H1 (cell line): ENCODE measurements at regions not wholly inside any gene's neighbourhood (a gene's known extent, or its start where the extent isn't known, plus 50 kb on each side); places are given as distances from the start of the nearest gene placed in this dataset.
A peak's percentile ranks its signal among the peaks of the same experiment; 100 is the strongest.

Experiments used
- CTCF ChIA-PET: fragments of 300-600 bp; sonication (Branson Sonifier 250); formaldehyde crosslinking; loops from one replicate; lab custom pipeline; 2021; ENCODE audit not compliant: partially characterized antibody; lab: Charles Lee
- POLR2A ChIA-PET: fragments of 300-600 bp; sonication (Branson Sonifier 250); formaldehyde crosslinking; loops from one replicate; lab custom pipeline; 2021; ENCODE audit warnings: inconsistent platforms; ENCODE audit not compliant: partially characterized antibody; lab: Charles Lee
- DNase-seq, 2 experiments: peaks; one replicate each; pipeline versions ENCODE4 v3.0.0 to v3.0.0-alpha.2; 2010 to 2022; ENCODE audit warnings: low spot score in 2 of 2, low read depth in 1 of 2, mixed read lengths in 1 of 2
- FAIRE-seq: peaks from 2 replicates; lab custom pipeline; 2011; peaks lifted over from hg19 to GRCh38; lab: Jason Lieb, UNC
- H2AFZ ChIP-seq: 2 replicates; pipeline ENCODE4 v1.8.1; 2012; ENCODE audit warnings: low read length, inconsistent platforms
- H2AK5ac ChIP-seq: 2 replicates; pipeline ENCODE4 v1.6.1; 2013; ENCODE audit warnings: low read depth, low read length
- H2BK120ac ChIP-seq: replicated peaks from 2 replicates; pipeline ENCODE3; 2013; ENCODE audit warnings: low read depth, low read length, inconsistent platforms
- H2BK12ac ChIP-seq: 2 replicates; pipeline ENCODE4 v1.6.1; 2013; ENCODE audit warnings: low read depth, low read length
- H2BK15ac ChIP-seq: 2 replicates; pipeline ENCODE4 v1.6.1; 2013; ENCODE audit warnings: low read length
- H2BK20ac ChIP-seq: 2 replicates; pipeline ENCODE4 v1.6.1; 2013; ENCODE audit warnings: low read length
- H2BK5ac ChIP-seq: 2 replicates; pipeline ENCODE4 v1.6.1; 2013; ENCODE audit warnings: low read depth, low read length
- H3K14ac ChIP-seq: 2 replicates; pipeline ENCODE4 v1.6.1; 2013; ENCODE audit warnings: inconsistent platforms; ENCODE audit not compliant: insufficient read length
- H3K18ac ChIP-seq: 2 replicates; pipeline ENCODE4 v1.6.1; 2013; ENCODE audit warnings: low read length; ENCODE audit errors: extremely low read depth
- H3K23ac ChIP-seq: 2 replicates; pipeline ENCODE4 v1.6.1; 2013; ENCODE audit warnings: inconsistent platforms; ENCODE audit not compliant: insufficient read length
- H3K23me2 ChIP-seq: 2 replicates; pipeline ENCODE4 v1.6.1; 2013; ENCODE audit warnings: low read depth, low read length
- H3K27ac ChIP-seq: 2 replicates; pipeline ENCODE4 v1.6.1; 2011; ENCODE audit warnings: low read depth, low read length, inconsistent platforms
- H3K27me3 ChIP-seq, 4 experiments: replicated peaks in 1 of 4; 1 replicate in 1 of 4; 2 replicates in 3 of 4; pipeline versions ENCODE4 v1.6.1 to v1.8.1; 2011 to 2013; ENCODE audit warnings: low read length in 3 of 4, mild to moderate bottlenecking in 3 of 4, inconsistent platforms in 2 of 4, mixed read lengths in 2 of 4, moderate library complexity in 1 of 4; ENCODE audit not compliant: control insufficient read depth in 3 of 4, insufficient read depth in 3 of 4; ENCODE audit errors: extremely low read depth in 1 of 4
- H3K36me3 ChIP-seq, 4 experiments: 2 replicates each; pipeline versions ENCODE4 v1.6.1 to v1.8.1; 2011 to 2013; ENCODE audit warnings: mild to moderate bottlenecking in 4 of 4, low read length in 3 of 4, moderate library complexity in 2 of 4, control low read depth in 1 of 4, inconsistent platforms in 1 of 4; ENCODE audit not compliant: insufficient read depth in 4 of 4, control insufficient read depth in 2 of 4
- H3K4ac ChIP-seq: replicated peaks from 2 replicates; pipeline ENCODE3; 2013; ENCODE audit warnings: low read length, low read depth, mixed read lengths, inconsistent platforms; ENCODE audit not compliant: insufficient read length
- H3K4me1 ChIP-seq, 4 experiments: replicated peaks in 1 of 4; 1 replicate in 1 of 4; 2 replicates in 3 of 4; pipeline versions ENCODE4 v1.6.1 to v1.8.1; 2011 to 2013; ENCODE audit warnings: low read length in 3 of 4, inconsistent platforms in 2 of 4, mixed read lengths in 1 of 4; ENCODE audit not compliant: insufficient read depth in 4 of 4, control insufficient read depth in 3 of 4
- H3K4me2 ChIP-seq, 2 experiments: 2 replicates each; pipeline versions ENCODE4 v1.6.1 to v1.8.1; 2011 to 2013; ENCODE audit warnings: low read depth in 2 of 2, low read length in 2 of 2, control low read depth in 1 of 2, inconsistent platforms in 1 of 2, mild to moderate bottlenecking in 1 of 2; ENCODE audit not compliant: insufficient read depth in 1 of 2
- H3K4me3 ChIP-seq, 4 experiments: fragments of 200-600, 300-600 bp in 1 of 4; sonication (generic), shearing (Covaris generic), sonication (Bioruptor Twin) in 1 of 4; 2 replicates each; pipeline versions ENCODE4 v1.5.1 to v1.8.1; 2011 to 2016; ENCODE audit warnings: low read length in 4 of 4, low read depth in 3 of 4, control low read depth in 2 of 4, inconsistent platforms in 2 of 4, mild to moderate bottlenecking in 2 of 4, mixed read lengths in 1 of 4, moderate library complexity in 1 of 4; ENCODE audit not compliant: insufficient read depth in 2 of 4; ENCODE audit errors: extremely low read depth in 1 of 4
- H3K56ac ChIP-seq: replicated peaks from 2 replicates; pipeline ENCODE3; 2013; ENCODE audit warnings: low read depth, mild to moderate bottlenecking, mixed read lengths, low read length, inconsistent platforms; ENCODE audit not compliant: insufficient read length
- H3K79me1 ChIP-seq: 2 replicates; pipeline ENCODE4 v1.6.1; 2013; ENCODE audit warnings: low read depth, low read length, control low read depth
- H3K79me2 ChIP-seq, 2 experiments: 2 replicates each; pipeline versions ENCODE4 v1.6.1 to v1.8.1; 2012 to 2013; ENCODE audit warnings: low read length in 2 of 2, mild to moderate bottlenecking in 2 of 2, inconsistent platforms in 1 of 2; ENCODE audit not compliant: insufficient read depth in 2 of 2, control insufficient read depth in 1 of 2
- H3K9ac ChIP-seq, 4 experiments: replicated peaks in 1 of 4; 1 replicate in 1 of 4; 2 replicates in 3 of 4; pipeline versions ENCODE4 v1.6.1 to v1.8.1; 2011 to 2013; ENCODE audit warnings: low read depth in 3 of 4, low read length in 3 of 4, control low read depth in 2 of 4, mild to moderate bottlenecking in 2 of 4, moderate library complexity in 2 of 4, inconsistent platforms in 1 of 4; ENCODE audit errors: extremely low read depth in 1 of 4
- H3K9me3 ChIP-seq, 2 experiments: 2 replicates each; pipeline versions ENCODE4 v1.6.1 to v1.8.1; 2012 to 2013; ENCODE audit warnings: mild to moderate bottlenecking in 2 of 2, moderate library complexity in 2 of 2, control low read depth in 1 of 2, inconsistent platforms in 1 of 2, low read depth in 1 of 2, low read length in 1 of 2, mixed read lengths in 1 of 2; ENCODE audit not compliant: insufficient read depth in 2 of 2
- H4K20me1 ChIP-seq, 2 experiments: replicated peaks in 1 of 2; 2 replicates each; pipeline versions ENCODE3 to v1.8.1; 2011 to 2013; ENCODE audit warnings: inconsistent platforms in 2 of 2, low read length in 2 of 2, mild to moderate bottlenecking in 1 of 2; ENCODE audit not compliant: insufficient read depth in 2 of 2, control insufficient read depth in 1 of 2
- H4K5ac ChIP-seq: 2 replicates; pipeline ENCODE4 v1.6.1; 2013; ENCODE audit warnings: low read length, low read depth, mixed read lengths, inconsistent platforms; ENCODE audit not compliant: insufficient read length
- H4K8ac ChIP-seq: 2 replicates; pipeline ENCODE4 v1.8.0; 2013; ENCODE audit warnings: mild to moderate bottlenecking, moderate library complexity, low read length, inconsistent platforms; ENCODE audit not compliant: insufficient read depth; ENCODE audit errors: extremely low read depth
- H4K91ac ChIP-seq: replicated peaks from 2 replicates; pipeline ENCODE3; 2013; ENCODE audit warnings: low read length, mixed read lengths, inconsistent platforms; ENCODE audit not compliant: insufficient read length
- CREB1 ChIP-seq: IDR thresholded peaks from 2 replicates; pipeline ENCODE4 v1.6.1; 2012; ENCODE audit warnings: inconsistent platforms
- E2F6 ChIP-seq: IDR thresholded peaks from 2 replicates; pipeline ENCODE4 v1.6.1; 2012; ENCODE audit warnings: inconsistent platforms
- KDM4A ChIP-seq: IDR thresholded peaks from one replicate; pipeline ENCODE4 v1.7.1; 2012; ENCODE audit warnings: low read depth, mild to moderate bottlenecking, moderate library complexity, low read length, inconsistent platforms; ENCODE audit not compliant: severe bottlenecking
- SIN3A ChIP-seq, 2 experiments: IDR thresholded peaks in 1 of 2; conservative IDR thresholded peaks in 1 of 2; 2 replicates each; pipeline ENCODE4 v1.6.1; 2011 to 2012; ENCODE audit warnings: low read length in 2 of 2, improper control_type of control experiment in 1 of 2, low read depth in 1 of 2, mild to moderate bottlenecking in 1 of 2
- WGBS, 2 experiments: shearing (Covaris generic) in 1 of 2; methylation state at CpG; one replicate each; pipeline versions ENCODE4 v1.1.6 to v1.1.7; 2013 to 2015; ENCODE audit warnings: low lambda C conversion rate in 2 of 2, mixed read lengths in 2 of 2, inconsistent platforms in 1 of 2, low coverage in 1 of 2, missing lambda C conversion rate in 1 of 2; ENCODE audit not compliant: insufficient replicate concordance in 2 of 2, insufficient coverage in 1 of 2, insufficient read length in 1 of 2; ENCODE audit errors: extremely low coverage in 1 of 2, missing lambda C conversion rate in 1 of 2; 5-methylcytosine and 5-hydroxymethylcytosine counted together
- TF ChIP-seq, protein P1 (sequence below): IDR thresholded peaks from 2 replicates; pipeline ENCODE4 v1.6.1; 2011; ENCODE audit warnings: low read depth, mild to moderate bottlenecking, low read length; ENCODE audit not compliant: insufficient read depth
- TF ChIP-seq, protein P2 (sequence below): IDR thresholded peaks from 2 replicates; pipeline ENCODE4 v1.6.1; 2012; ENCODE audit warnings: inconsistent platforms
- TF ChIP-seq, protein P3 (sequence below): IDR thresholded peaks from 2 replicates; pipeline ENCODE4 v1.6.1; 2011; ENCODE audit warnings: low read length, improper control_type of control experiment

- Histone ChIP-seq H3K4me3 (no peak overlapping the region), H3K56ac (no peak overlapping the region), H3K79me2 (no peaks in the 10 kb centered on the region), H2BK12ac (no peak overlapping the region), H3K4ac (no peak overlapping the region), H3K27ac (no peak overlapping the region), H4K8ac (no peak overlapping the region), H2BK20ac (no peak overlapping the region), H3K23ac (no peak overlapping the region), H2BK120ac (no peak overlapping the region), H2BK15ac (0 out of 2 replicates have a peak overlapping the region, but pooled peaks have one; percentile 31), H3K4me2 (no peak overlapping the region), H3K4me1 (no peaks in the 10 kb centered on the region), H2BK5ac (no peak overlapping the region), H3K79me1 (no peaks in the 10 kb centered on the region), H3K36me3 (no peaks in the 10 kb centered on the region), H3K23me2 (no peaks in the 10 kb centered on the region), H2AK5ac (no peak overlapping the region), H3K14ac (no peak overlapping the region), H4K20me1 (no peaks in the 10 kb centered on the region), H4K5ac (no peak overlapping the region), H3K9me3 (no peaks in the 10 kb centered on the region), H2AFZ (peak overlapping the region; percentile 81; the same call in 1 of the 2 replicates), H3K9ac (no peak overlapping the region), H3K18ac (no peak overlapping the region), H3K27me3 (no peaks in the 10 kb centered on the region), H4K91ac (no peak overlapping the region)
- TF ChIP-seq, protein P1, sequence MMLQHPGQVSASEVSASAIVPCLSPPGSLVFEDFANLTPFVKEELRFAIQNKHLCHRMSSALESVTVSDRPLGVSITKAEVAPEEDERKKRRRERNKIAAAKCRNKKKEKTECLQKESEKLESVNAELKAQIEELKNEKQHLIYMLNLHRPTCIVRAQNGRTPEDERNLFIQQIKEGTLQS = no peak
- no peak for TF ChIP-seq SIN3A (conservative IDR thresholded peaks at IDR 0.05 in 1 of 2, IDR thresholded peaks at IDR 0.05 in 1 of 2; ENCODE audit: low read depth in 1 of 2, low read length in 2 of 2)
- no peak for TF ChIP-seq KDM4A
- TF ChIP-seq, protein P2, sequence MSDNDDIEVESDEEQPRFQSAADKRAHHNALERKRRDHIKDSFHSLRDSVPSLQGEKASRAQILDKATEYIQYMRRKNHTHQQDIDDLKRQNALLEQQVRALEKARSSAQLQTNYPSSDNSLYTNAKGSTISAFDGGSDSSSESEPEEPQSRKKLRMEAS = no peak
- TF ChIP-seq CREB1 = no peak
- no peak for TF ChIP-seq E2F6
- TF ChIP-seq, protein P3, sequence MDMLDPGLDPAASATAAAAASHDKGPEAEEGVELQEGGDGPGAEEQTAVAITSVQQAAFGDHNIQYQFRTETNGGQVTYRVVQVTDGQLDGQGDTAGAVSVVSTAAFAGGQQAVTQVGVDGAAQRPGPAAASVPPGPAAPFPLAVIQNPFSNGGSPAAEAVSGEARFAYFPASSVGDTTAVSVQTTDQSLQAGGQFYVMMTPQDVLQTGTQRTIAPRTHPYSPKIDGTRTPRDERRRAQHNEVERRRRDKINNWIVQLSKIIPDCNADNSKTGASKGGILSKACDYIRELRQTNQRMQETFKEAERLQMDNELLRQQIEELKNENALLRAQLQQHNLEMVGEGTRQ = no peak
- DNase-seq (no peak), FAIRE-seq (no peak)
- ChIA-PET CTCF (interaction anchor here (0.6 to 1.2 kb wide), 2 partner anchors 76 to 419 kb away, joined by 3 to 4 read pairs; no protein-coding TSS in a partner anchor), POLR2A (no interaction called here)
- 100% methylated on average over 2 of the region's 2 CpGs; no CpG with 5 or more reads in 1 of the 2 experiments for WGBS, 2 experiments
Measured at GRCh38 chr12:91357381-91357780, 174.8 kb upstream of the DCN start.
